NCI-H2107 treated with DMSO at 0.1 percent for 48 hours (cell line): ENCODE measurements at regions not wholly inside any gene's neighbourhood (a gene's known extent, or its start where the extent isn't known, plus 50 kb on each side); places are given as distances from the start of the nearest gene placed in this dataset.
"Not testable (repeated sequence)": the region's sequence is repeated elsewhere in the genome, so short reads cannot be mapped to it uniquely, and the experiment has no call there.

Source experiments
- DNase-seq: peaks from one replicate; lab custom pipeline; 2025; ENCODE audit not compliant: unreplicated experiment; lab: John Stamatoyannopoulos, UW

DNA sequence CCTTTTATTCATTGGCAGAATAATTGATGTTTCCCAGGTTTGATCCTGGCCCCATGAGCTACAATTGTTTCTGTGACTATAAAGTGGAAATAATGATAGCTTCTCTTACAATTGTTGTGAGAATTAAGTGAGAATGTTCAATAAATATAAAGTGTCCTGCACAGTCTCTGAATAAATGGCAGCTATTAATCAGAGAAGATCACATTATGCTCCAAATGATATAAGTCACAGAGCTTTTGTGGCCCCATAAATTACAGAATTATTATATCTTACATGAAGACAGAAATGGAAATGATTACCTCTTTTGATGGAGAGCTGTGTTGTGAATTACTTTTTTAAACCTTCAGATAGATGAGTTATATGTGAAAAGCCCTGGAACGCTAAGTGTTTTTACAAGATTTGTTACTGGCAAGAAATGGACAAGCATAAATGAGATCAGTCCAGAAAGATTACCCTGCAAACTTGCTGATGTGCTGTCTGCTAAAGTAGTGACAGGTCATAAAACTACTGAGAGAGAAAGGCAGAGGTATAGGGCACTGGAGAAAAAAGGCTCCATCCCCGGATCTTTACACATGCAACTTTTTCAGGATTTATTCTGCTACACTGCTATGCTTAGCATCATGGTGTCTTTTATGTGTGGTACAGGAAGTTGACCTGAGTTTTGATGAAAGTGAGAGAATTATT is 750.9 kb upstream of the GOT2 start:
- DNase-seq: no peak

DNA sequence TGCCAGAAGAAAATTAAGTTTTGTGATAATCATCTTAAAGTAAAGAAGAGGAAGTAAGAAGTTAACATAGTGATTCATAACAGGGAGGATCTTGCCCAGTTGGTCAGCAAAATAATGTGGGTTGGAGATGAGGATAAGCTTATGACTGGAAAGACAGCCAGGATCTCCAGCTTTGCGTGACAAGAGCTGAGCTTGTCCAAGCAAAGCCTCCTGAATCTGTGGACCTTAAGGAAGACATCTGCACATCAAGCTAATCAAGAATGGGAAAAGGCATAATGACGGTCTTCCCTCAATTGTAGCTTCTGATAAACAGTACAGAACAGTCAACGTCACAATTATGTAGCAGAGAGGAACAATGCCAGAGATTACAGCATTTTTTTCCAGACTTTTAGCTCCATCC is 744.7 kb upstream of the GOT2 start:
- no peak for DNase-seq

DNA sequence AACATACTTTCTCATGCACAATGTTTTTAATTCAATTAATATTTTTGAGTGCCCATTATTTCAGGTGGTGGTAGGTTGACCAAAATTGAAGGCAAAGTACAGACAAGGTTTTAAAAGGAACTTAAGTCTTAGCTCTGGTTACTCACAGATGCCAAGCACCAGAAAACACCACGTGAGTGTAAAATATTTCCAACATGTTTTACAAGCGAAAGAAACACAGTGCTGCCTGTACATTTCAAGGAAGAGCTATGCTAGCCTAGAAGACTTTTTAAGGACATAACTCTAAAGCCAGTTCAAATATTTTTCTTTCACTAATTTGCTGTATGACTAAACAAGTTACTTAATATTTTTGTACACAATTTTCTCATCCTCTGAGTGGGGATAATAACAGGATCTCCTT is 736.4 kb upstream of the GOT2 start:
- DNase-seq: no peak

DNA sequence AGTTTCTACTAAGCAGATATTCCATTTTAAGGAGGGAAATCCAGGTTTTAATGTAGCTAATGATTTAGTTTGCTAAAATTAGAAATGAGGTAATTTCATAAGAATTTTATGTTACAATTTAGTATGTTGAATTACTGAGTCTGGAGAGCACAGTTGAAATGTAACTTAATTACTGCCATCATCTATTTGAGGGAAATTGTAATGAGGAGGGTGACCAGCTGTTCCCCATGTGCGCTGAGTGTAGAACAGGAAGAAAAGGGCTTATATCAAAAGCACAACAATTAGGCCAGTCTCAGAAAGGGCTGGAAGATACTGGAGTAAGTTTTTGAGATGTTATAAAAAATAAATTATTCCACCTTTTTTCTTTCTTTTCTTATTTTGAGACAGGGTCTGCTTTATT is 735.1 kb upstream of the GOT2 start:
- DNase-seq: no peak

DNA sequence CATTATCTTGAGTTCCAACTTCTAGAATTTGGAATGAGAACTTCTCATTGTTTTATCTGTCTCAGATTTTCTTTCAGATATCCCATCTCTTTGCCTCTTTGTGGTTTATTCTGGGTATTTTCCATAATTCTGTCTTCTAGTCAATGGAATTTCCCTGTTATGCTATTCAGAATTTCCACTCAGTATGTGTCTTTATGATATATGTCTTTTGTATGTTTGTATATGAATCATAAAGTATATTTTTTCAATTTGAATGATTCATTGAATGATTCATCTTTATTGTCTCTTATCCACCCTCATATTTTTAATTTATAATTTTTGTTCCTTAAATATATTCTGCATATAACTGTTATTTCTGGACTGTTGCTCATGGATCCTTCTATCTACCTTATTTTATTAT is 729.7 kb upstream of the GOT2 start:
- no peak for DNase-seq

DNA sequence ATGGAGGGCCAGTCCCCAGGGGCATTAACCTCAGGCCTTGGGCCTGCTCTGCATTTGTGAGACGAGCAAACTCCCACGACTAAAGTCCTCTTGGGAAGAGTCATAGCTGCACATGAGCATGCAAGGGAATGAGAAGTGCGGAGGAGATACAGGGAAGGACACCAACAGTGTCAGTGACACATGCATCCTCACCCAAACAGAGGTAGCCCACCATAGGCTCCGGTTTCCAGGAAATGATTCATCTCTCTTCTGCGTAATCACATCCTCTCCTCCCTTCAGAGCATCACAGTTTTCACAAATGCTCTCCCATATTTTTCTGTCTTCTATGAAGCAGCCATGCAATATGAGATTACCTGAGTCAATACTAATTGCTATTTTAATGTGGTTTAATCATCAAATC is 725.7 kb upstream of the GOT2 start:
- DNase-seq: no peak

DNA sequence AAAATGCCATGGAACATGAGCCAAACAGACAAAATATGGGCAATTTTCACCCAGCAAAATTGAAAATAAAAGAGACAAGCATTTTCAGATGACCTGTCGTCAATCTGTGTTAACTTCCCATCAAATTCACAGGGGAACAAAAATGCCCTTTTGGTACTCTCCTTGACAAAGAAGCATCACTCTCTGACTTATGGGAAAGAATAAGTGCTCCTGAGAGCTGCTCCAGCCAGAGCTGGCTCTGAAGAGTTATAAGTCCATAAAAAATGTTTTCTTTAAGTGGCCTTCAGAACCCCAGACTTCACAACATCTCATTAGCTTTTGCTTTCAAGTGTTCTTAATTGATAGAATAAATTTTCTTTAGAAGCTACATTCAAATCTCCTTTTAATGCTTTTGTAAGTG is 721.4 kb upstream of the GOT2 start:
- no peak for DNase-seq

DNA sequence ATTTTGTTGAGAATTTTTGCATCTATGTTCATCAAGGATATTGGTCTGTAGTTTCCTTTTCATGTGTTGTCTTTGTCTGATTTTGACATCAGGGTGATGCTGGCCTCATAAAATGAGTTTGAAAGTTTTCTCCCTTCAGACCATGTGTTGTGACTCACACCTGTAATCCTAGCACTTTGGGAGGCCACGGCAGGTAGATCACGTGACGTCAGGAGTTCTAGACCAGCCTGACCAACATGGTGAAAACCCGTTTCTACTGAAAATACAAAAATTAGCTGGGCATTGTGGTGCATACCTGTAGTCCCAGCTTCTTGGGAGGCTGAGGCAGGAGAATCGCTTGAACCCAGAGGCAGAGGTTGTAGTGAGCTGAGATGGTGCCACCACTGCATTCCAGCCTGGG is 716.4 kb upstream of the GOT2 start:
- DNase-seq: not testable (repeated sequence)

DNA sequence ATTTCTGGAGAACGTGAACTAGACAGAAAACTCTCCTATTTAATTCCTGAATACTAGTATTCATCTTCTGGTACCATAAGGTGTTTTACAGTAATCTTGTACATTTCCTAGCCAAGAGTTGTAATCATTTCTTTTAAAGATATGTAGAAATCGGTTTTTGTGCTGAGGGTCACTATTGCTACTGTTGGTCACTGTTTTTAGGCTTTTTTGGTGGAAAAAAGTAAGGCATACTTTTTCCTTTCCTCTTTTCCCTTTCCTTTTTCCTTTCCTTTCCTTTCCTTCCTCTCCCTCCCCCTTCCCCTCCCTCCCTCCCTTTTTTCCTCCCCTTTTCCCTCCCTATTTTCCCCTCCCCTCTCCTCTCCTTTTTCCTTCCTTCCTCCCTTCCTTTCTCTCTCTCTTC is 706.4 kb upstream of the GOT2 start:
- no peak for DNase-seq

DNA sequence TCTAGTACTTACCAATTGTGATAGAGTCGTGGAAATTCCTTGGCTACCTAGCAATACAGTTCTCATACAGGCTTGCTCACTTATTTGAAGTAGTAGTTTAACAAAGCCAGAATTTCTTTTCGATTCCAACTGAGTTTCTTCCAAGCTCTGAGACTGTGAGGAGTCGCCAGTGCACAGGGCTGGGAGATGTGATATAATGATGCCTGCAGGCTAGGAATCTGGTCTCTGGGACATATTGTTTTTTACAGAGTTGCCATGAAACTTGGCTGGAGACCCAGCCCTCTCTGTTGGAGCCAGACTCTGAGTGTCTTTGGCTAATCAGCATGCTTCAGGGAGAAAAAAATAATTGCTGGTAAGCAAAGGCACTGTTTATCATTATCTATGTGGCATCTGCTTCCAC is 698.8 kb upstream of the GOT2 start:
- no peak for DNase-seq

DNA sequence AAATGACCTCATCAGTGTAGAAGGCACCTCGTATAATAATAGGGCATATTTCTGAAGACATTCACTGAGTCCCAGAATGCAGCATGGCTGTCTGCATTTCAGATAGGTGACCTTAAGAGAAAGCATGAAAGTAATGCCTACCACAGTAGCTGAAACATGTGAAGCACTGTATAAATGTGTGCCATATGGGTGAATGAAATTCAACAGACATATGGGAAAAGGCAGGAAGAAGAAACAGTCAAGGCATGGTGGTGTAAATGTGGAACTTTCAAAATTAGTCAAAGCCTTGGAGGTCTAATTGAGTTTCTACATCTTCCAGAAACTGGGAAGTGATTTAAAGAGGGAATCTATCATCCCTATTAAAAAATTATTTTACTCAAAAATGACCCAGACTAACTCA is 698.2 kb upstream of the GOT2 start:
- DNase-seq: no peak

DNA sequence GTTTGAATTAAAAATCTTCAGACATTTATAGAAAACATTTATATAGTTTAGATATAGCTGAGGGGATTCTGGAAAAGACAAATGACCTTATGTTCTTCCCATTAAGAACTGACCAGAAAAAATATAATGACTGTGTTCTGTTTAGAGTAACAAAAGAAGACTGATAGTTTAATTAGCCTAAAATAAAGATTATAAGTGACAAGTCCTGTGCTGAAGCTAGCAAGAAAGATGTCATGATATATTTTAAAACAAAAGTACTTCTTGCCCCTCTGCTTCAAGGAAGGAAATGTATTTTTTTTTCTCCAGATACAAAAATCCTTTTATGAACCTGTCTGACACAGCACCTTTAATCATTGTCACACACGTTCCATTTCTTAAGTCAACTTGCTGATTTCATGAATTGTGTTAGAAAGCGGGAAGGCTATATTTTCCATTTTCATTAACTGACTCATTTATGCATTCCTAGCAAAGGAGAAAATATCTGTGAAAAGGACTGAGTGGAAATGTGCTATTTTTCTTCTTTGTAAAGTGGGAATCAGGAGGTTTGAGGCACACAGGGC is 690.7 kb upstream of the GOT2 start:
- DNase-seq: no peak

DNA sequence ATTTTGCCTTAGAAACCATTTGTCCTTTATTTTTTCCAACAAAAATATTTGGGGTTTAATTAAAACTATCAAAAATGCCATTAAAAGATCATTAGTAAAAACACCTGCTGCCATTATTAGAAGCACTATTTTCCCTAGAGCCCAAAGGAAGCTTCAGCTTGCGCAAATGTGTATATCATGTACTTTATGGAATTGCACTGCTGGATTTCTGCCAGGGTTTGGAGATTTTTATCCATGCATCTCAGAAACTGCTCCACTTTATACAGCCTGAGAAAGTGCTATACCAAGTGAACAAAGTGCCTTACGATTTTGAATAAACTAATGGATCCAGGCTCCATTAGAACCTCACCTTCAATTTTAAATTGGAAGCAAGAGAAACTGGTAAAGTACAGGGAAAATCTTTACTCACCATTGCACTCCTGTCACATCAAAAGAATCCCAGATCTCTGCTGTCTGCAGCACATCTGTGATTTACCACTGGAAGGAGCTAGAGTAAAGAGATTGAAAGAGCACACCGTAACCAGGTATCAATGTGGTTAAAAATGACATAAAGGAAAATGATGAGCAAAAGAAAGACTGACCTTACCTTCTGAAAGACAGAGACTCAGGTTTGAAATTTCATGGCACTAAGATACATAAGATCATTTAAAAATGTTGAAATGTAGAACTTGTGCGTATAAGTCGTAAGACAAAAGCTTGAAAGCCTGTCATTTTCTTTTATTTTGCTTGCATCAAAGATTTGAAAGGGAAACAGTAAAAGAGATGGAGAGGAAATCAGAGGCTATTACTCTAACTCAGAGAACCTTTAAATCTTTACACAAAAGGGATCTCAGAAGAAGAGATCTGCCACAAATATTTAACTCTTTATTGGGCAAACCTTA is 678.1 kb upstream of the GOT2 start:
- no peak for DNase-seq

DNA sequence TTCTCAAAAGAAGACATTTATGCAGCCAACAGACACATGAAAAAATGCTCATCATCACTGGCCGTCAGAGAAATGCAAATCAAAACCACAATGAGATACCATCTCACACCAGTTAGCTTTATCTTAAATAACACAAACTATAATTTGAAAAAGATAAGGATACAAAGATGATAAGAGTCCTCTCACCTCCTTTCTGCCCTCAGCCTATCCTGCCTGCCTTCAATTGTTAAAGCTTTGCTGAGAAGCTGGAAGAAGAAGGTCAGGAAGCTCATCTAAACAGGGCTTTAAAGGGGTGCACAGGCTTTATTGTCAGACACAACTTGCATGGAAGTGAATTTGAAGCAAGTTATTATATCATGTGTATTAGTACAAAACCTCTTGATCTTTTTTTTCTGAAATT is 676.3 kb upstream of the GOT2 start:
- no peak for DNase-seq

DNA sequence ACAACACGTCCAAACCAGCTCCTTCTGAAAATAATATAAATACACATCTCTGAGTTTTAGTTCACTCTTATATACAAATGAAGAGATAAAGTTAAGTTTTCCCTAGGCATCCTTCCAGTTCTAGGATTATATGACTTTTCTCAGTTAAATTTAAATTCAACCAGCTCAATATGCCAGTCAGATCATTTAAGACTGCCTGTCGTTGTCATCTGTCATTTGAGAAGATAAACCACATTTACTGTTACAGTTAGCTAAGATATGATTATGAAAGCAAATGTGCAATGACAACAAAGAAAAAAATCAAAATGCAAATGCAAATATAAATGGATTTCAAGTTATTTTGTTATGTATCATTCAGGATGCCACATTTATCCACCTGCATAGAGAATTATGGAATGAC is 671.7 kb upstream of the GOT2 start:
- no peak for DNase-seq

DNA sequence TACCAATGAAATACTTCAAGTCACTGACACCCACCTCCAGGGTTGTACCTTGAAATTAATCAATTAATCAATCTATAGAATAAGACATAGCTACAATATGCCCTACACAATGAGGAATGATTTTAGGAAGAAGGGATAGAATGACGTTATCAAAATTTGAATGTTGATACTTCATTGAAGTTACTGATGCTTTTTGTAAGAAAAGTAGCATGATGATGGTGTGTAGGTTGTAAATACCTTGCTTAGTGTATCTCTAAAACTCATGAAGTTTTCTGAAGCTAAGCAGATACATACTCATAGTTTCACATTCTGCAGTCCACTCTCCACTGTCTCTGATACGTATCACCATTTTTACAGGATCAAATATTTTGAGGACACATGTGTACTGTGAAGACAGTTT is 670.4 kb upstream of the GOT2 start:
- DNase-seq: no peak

DNA sequence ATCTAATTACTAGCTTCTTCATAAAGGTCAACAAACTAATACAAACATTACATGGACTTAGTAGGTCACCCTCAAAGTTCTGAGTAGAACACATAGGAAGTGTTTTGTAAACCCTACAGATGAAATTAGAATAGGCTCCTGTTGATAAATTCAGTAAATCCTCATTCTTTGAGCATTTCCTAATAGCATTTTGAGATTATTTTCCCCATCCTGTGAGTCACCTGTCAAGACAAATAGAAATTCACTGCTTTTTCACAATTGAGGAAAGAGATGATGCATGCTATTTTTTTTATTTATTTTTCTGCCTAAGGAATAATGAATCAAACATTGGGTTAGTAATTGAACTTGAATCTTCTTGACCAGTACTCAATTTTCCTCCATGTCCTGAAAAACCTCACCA is 666.7 kb upstream of the GOT2 start:
- DNase-seq: no peak

DNA sequence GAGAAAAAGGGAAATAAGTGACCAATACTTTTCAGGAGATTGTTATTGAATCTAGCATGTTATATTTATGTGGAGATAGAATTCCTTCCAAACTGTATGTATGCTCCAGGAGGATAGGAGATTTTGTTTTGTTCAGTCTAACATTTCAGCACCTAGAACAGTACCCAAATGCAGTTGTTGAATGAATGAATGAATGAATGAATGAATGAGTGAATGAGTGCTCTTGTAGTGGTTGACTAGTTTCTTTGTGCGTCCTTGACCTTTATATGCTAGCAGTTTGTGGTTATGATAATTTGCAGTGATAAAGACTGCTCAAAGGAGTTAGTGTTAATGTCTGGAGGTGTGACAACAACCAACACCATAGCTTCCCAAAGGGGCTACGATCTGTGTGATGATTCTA is 663.5 kb upstream of the GOT2 start:
- DNase-seq: no peak

DNA sequence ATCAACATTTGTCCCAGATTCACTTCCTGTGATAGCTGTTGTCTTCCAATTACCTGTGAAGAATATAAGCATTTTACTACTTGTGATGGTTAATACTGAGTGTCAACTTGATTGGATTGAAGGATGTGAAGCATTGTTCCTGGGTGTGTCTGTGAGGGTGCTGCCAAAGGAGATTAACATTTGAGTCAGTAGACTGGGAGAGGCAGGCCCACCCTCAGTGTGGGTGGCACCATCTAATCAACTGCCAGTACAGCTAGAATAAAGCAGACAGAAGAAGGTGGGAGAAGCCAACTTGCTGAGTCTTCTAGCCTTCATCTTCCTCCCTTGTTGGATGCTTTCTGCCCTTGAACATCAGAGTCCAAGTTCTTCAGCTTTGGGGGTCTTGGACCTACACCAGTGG is 660.4 kb upstream of the GOT2 start:
- DNase-seq: no peak

DNA sequence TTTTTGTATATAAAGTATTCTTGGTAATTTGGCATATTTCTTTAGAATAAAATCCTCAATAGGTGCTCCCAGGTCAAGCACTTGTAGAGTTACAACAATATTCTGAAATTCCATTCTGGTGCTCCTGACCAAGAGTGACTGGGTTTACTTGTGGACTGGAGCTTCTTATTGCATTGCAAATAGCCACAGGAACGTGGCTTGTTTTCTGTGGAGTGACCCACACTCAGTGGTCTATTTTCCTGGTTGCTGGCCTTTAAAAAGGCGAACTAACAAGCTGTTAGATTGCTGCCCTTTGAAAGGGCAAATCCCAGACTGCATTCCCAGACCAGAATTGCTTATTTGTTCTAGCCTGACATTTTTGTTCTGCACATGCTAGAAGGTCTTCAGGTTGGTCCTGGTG is 658.8 kb upstream of the GOT2 start:
- DNase-seq: no peak

DNA sequence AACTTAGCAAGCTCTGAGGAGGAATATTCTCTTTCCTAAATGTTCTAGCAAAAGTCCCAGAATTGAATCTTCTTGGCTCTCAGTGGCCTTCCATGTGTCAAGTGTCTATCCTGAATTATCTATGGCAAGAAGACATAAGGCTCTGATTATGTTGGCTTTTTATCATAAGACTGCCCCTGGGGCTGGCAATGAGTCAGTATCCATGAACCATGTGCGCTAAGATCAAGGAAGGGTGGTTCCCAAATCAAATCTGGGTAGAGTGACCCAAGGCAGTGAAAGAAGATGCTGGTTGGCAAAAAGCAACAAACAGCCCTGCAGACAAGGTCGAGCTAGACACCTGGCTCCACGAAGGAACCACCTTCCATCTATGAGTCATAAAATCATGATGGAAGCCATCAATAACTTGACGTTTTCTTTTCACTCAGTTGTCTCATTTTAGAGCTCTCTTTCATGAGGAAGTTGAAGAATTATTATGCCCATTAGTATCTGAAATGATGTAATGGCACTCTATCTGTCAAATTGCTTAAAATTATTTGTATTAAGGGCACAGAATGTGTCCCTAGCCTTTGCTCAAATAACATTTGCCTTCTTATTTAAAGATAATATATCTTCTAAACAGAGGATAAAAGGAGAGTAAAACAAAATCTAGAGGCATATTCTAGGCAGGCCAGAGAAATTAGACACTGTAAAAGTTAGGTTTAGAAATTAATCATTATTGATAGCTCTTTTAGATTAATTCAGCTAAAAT is 657.7 kb upstream of the GOT2 start:
- DNase-seq: no peak

DNA sequence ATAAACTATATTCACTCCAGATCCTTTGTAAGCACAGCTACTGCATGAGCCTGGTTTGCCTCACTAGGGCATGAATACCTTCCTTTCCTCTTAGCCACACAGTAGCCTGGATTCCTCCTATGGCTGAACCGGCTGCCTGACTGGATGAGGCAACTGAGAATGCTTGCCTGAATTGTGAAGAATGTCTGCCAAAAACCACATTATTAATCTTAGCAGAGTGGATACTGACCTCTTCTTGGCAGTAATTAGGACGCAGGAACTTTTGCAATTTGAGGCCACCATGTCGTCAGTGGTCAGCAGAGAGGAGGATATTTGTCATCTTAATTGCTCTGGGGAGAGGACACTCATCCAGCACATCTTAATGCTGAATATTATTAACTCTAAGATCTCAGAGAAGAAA is 651.8 kb upstream of the GOT2 start:
- DNase-seq: no peak
